ENCODE measurements at regions not wholly inside any gene's neighbourhood (a gene's known extent, or its start where the extent isn't known, plus 50 kb on each side); places are given as distances from the start of the nearest gene placed in this dataset. TPM values are rescaled to one million over a fixed set of nuclear protein-coding genes. Genes with fewer than 3 reads are reported as not detected.

- Histone ChIP-seq H3K36me3 (no peaks in the 10 kb centered on the region), H3K9me3 (no peaks in the 10 kb centered on the region), H3K27me3 (no peaks in the 10 kb centered on the region), H3K4me3 (no peak overlapping the region), H3K4me1 (ENCODE audit: insufficient read depth) (no peaks in the 10 kb centered on the region), H3K27ac (no peak overlapping the region)
- DNase-seq: no peak
- no peak for TF ChIP-seq CTCF (IDR thresholded peaks at IDR 0.05)
- TF ChIP-seq POLR2A (IDR thresholded peaks at IDR 0.05): no peak
- TF ChIP-seq EP300 (IDR thresholded peaks at IDR 0.05): no peak
- 0 to 78% (median 0%) methylated on average over 1 of the region's 1 CpG for WGBS, 3 donors
- intact Hi-C loops (cut with DNase I): no loop called here
Observed at GRCh38 chr4:148503681-148504080, 61.5 kb upstream of the NR3C2 start.

- intact Hi-C loops (cut with DNase I): no loop called here
- WGBS, 3 donors: 74 to 84% (median 81%) methylated on average over 2 of the region's 2 CpGs
- Histone ChIP-seq H3K27me3 (no peaks in the 10 kb centered on the region), H3K9me3 (no peaks in the 10 kb centered on the region), H3K27ac (no peak overlapping the region), H3K4me1 (ENCODE audit: insufficient read depth) (no peaks in the 10 kb centered on the region), H3K36me3 (no peaks in the 10 kb centered on the region), H3K4me3 (no peak overlapping the region)
- no peak for DNase-seq
- TF ChIP-seq EP300 (IDR thresholded peaks at IDR 0.05) (no peak), POLR2A (IDR thresholded peaks at IDR 0.05) (no peak), CTCF (IDR thresholded peaks at IDR 0.05) (no peak)
Observed at GRCh38 chr4:148497258-148497657, 55.0 kb upstream of the NR3C2 start.

- Histone ChIP-seq H3K9me3 (no peaks in the 10 kb centered on the region), H3K27me3 (no peaks in the 10 kb centered on the region), H3K4me3 (no peak overlapping the region), H3K36me3 (no peaks in the 10 kb centered on the region), H3K27ac (no peak overlapping the region), H3K4me1 (ENCODE audit: insufficient read depth) (no peaks in the 10 kb centered on the region)
- WGBS, 3 donors: 94 to 95% (median 95%) methylated on average over 1 of the region's 1 CpG
- no peak for TF ChIP-seq POLR2A (IDR thresholded peaks at IDR 0.05)
- TF ChIP-seq CTCF (IDR thresholded peaks at IDR 0.05): no peak
- no peak for TF ChIP-seq EP300 (IDR thresholded peaks at IDR 0.05)
- intact Hi-C loops (cut with DNase I): no loop called here
- DNase-seq: no peak
Observed at GRCh38 chr4:148495463-148495862, 53.2 kb upstream of the NR3C2 start.

Small RNA genes lying in the stretch of these regions (small RNA-seq; reads per million reads assigned to genes)
- gene RNA5SP166 (not detected), gene RNU7-197P (not detected)
